HG03354 (cell line): ENCODE measurements at regions not wholly inside any gene's neighbourhood (a gene's known extent, or its start where the extent isn't known, plus 50 kb on each side); places are given as distances from the start of the nearest gene placed in this dataset.

Experiments used
- ATAC-seq: cut with Tn5 transposase; IDR thresholded peaks from one replicate; pipeline ENCODE4 v1.9.1; 2021; ENCODE audit warnings: mild to moderate bottlenecking; ENCODE audit not compliant: unreplicated experiment, poor library complexity, severe bottlenecking

- no peak for ATAC-seq
Measured at GRCh38 chr7:21076054-21076453, 289.4 kb upstream of the SP8 start.

- no peak for ATAC-seq
Measured at GRCh38 chr7:21076574-21076973, 289.9 kb upstream of the SP8 start.

DNA sequence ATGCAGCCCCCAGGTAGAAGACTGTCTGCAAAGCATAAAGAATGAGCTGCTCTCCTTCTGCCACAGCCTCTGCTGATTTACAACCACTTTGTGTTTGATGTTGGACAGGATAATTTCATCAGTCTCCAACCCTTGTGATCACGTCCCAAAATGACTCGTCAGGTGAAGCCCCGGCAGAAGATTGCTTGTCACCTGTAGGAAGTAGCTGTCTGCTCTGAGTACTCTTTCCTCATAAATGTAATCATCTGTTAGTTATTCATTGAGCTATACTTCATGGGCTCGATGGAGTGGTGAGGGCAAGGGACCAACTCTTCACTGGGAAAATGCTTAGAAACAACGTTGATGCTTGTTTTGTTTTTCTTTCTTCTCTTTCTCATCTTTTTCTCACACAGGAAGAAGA is 290.9 kb upstream of the SP8 start:
- ATAC-seq = no peak

DNA sequence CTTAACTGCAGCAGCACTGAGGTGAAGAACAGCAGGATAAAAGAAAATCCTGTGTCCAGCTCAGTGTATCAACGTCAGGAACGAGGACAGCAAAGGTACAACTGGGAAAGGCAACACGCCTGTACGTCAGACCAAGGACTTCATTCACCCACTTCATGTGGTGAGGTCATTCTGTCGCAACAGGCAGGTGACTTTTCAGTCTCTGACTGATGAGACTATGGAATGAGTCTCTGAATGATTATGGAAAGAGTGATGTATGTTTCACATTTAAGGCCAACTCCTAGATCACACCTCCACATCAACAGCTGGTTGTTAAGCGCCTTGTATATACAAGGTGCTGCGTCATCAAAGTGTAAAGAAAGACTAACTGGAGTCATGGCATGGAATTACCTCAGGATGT is 297.6 kb upstream of the SP8 start:
- ATAC-seq = no peak

GRCh38 chr7:21086688-21087087 is 300.0 kb upstream of the SP8 start:
- no peak for ATAC-seq

GRCh38 chr7:21089653-21090052 is 303.0 kb upstream of the SP8 start:
- ATAC-seq = no peak

DNA sequence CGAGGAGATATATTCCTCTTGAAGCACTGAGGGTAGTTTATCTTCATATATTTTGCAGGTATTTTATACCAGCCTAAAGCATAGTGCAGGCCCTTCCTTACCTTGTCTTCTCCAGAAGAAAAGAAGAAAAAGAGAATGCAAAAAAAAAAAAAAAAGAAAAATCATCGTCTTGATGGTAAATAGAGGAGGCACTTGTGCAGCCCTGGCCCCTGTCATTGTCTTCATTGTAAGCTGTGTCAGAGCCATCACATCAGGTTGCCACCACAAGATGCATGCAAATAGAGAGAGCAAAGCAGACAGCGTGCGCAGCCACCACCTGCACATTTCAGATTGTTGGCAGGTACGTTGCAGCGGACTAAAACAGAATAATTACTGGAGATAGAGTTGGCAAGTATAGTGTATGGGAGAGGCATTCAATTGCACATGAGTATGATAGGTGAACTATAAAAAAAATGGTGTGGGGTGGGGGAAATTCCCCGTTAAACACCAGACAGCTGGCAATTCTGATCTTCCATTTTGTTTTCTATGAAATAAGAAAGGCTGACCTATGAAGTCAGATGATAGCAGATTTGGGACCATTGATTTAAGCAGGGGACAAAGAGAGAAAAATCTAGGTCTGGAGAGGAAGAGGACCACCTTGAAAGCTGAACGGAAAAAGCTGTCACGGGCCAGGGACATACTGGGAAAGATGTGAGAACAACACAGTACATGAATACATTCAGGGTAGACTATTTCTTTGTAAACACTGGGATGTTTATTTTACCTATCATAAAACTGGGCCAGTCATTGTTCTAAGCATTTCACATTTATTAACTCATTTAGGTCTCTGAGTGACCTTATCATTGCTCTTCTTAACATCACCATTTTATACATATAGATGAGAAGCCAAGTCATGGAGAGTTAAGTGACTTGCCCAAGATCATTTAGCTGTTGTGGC is 306.3 kb upstream of the SP8 start:
- no peak for ATAC-seq

- ATAC-seq = no peak
Measured at GRCh38 chr7:21094589-21094988, 307.9 kb upstream of the SP8 start.

DNA sequence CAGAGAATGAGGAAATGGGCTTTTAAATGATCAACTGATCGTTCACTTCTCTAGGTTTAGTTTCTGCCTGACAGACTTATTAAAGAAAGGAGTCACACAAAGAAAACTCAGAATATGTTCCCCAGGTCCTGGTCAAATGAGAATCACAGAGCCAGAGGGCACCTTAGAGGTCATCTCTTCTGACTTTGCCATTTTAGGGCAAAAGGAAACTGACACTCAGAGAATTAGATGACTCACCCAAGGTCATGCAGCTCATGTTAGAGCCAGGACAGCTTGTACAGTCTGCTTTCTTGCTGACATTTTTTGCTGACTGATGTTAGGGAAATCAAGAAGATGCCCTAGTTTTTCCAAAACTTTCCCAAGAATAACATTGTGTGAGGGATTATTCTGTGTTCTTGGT is 312.7 kb upstream of the SP8 start:
- ATAC-seq = peak; percentile 70

DNA sequence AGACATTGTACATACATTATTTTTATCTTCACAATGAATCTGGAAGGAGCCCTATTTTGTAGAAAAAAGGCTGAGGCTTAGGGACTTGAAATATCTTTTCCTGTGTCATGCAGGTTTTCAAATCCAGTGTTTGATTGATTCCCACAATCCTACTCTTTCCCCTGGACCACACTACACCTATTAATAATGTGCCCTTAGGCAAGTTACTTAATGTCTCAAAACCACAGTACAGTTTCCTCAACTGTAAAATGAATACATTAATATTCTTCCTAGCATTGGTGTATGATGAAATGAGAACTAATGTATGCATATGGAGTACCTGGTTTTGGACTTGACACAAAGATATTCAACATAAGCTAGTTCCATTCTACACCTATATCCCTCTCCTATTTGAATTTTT is 313.3 kb upstream of the SP8 start:
- ATAC-seq = no peak

- ATAC-seq = no peak
Measured at GRCh38 chr7:21101541-21101940, 314.9 kb upstream of the SP8 start.

DNA sequence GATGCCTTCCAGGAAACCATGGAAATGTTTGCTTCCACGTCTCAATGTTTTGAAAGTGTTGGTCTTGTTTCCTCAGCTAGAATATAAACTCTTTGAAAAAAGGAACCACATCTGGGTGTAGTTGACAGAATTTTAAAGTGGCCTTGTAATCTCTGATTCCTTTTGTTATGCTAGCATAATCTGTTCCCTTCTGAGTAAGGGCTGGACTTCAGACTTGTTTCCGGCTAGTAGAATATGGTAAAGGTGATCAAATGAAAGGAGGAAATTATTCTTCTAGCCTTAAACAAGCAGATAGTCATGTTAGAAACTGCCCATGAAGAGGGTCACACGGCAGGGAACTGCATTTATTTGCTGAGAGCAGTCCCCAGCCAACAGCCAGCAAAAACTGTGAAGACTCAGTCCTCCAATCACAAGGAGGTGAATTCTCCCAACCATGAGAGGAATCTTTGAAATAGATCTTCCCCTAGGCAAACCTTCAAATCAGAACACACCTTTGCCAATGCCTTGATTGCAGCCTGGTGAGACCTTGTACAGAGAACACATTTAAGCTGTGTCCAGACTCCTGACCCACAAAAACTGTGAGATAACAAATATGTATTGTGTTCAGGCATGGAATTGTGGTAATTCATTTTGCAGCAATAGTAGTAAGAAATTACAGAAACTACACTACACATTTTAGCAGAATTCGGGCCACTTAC is 316.9 kb upstream of the SP8 start:
- ATAC-seq = no peak

DNA sequence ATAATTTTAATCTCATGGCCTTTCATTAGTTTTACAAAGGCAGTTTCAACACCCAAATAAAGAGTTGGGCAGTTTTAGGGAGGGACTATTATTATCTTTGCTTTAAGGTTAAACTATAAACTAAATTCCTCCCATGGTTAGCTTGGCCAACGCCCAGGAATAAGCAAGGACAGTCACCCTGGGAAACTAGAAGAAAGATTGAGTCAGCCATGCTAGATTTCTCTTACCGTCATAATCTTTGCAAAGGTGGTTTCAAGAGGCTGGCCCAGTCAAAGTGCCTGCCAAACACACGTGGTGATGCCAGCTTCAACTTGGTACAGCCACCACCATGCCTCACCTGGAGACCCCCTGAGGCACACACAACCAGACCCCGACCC is 317.4 kb upstream of the SP8 start:
- ATAC-seq = no peak

- no peak for ATAC-seq
Measured at GRCh38 chr7:21106296-21106732, 319.6 kb upstream of the SP8 start.

GRCh38 chr7:21107101-21107500 is 320.4 kb upstream of the SP8 start:
- no peak for ATAC-seq

DNA sequence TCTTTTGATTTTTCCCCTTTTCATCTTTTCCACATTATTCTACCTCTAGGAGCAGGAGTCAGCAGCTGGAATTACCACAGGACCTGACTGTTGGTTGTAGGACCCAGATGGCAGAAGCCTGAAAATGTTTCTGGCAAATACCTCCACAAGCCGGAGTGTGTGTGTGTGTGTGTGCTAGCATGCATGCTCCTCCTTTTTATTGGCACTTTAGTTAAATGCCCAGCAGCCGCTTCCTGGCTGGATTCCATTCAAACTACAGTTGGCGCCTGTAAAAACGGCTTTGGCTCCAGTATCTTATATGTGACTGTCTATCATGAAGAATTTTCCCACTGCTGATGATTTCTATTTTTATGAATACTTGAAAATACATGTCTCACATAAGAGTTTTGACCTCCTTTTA is 319.7 kb upstream of the SP4 start:
- ATAC-seq = no peak

DNA sequence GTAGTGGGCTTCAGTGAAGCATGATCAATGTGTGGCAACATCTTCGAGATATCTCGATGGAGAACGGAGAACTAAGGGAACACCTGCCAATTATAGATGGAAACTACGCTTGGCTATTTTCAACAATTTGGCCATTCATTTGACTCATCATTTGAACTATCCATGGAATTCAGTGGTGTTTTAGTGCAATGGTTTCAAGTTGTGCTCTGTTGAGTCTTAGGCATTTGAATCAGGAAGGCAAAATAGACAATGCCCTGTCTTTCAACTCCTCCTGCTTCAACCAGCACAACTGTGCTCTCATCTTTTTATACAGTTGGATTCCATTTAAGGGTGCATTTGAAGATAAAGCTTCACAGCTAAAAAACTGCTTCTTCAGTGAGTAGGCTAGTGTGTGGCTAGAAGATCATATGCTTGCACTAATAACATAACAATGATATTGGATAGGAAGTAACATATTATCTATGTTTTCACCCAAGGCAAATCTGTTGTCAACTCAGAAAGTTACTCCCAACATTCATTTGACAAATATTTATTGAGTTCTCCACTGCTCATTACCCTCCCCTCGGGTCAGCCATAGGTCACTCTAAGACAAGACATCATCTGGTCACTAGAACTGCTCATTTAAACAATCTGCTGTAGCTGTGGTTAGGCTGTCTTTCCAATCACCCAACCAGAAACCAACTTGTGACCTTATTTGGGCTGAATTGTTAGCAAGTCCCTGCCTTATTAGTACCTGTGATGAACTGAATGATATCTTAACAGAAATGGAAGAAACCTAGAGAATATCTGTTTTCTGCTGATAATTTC is 314.1 kb upstream of the SP4 start:
- ATAC-seq = no peak

DNA sequence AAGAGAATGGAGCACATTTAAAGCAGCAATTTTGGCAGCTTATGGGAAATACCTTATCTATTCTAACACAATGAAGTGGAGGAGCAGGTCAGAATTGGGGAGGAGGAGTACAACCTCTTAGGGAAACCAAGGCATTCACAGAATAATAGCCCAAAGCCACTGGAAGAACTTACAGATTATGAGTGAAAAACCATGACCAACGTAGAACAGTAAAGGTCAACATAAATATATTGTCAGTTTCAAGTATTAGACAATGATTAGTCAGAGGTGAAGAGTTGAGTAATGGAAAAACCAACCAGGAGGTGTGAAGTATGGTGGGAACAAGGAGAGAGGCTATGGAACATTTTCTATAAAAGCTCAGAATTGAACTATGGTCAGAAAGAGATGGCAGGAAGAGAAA is 304.3 kb upstream of the SP4 start:
- ATAC-seq = no peak

GRCh38 chr7:21125297-21125696 is 302.6 kb upstream of the SP4 start:
- ATAC-seq = no peak

DNA sequence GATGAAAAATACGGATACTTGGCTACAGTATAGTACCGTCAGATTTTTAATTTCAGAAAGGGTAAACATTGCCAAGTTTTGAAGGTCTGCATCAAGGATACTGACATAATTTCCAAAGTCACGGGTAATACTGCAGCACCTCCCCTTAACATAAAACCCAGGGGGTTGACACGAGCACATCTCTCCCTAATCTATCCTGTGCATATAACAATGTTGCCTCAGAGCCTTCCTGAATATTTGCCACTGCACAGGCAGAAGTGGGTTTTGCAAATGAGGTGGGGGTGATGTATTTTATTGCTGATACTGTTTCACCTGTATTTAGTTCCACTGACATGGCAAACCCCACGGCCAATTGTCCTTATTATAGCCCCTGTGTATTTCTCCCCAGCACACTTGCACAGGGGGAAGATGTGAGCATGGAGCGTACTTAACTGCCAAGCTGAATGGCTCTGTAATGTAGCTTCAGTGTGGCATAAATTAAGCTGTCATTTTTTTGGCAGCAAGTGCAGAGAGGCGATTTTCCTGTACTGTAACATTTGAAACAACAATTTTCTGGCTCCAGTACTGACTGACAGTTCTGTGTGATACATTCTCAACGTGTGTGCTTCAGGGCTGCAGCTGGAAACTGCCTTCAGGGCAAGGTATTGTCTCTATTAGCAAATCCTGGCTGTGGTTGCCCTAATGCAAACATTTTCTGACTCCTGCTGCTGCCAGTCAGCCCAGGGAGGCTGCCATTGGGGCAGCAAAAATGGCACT is 299.6 kb upstream of the SP4 start:
- no peak for ATAC-seq
